ENCODE measurements at regions not wholly inside any gene's neighbourhood (a gene's known extent, or its start where the extent isn't known, plus 50 kb on each side); places are given as distances from the start of the nearest gene placed in this dataset.

DNA sequence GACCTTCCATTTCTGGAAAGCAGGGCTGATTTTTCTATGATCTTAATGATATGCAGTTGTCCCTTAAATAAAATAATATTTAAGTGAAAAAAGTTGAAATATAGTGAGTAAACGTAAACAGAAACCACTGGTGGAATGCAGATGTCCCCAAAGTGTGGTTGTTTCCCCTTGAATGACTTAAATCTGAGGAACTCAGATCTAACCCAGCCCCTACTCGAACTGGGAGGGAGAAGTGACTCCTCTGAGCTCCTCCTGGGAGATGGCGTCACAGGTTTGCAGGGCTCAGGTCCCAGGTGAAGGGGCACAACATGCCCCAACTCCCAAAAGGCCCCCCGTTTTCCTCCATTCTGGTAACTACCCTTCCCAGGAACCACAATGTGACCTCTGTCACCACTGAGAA lies 142.8 kb downstream of the IRF8 start:
- TF ChIP-seq POLR2AphosphoS5 (IDR thresholded peaks at IDR 0.05; ENCODE audit: low read depth, low read length) (no peak), POLR2A (IDR thresholded peaks at IDR 0.05; ENCODE audit: low read depth, low read length) (no peak)
